ENCODE measurements at regions not wholly inside any gene's neighbourhood (a gene's known extent, or its start where the extent isn't known, plus 50 kb on each side); places are given as distances from the start of the nearest gene placed in this dataset.
"Not testable (repeated sequence)": the region's sequence is repeated elsewhere in the genome, so short reads cannot be mapped to it uniquely, and the experiment has no call there.

DNA sequence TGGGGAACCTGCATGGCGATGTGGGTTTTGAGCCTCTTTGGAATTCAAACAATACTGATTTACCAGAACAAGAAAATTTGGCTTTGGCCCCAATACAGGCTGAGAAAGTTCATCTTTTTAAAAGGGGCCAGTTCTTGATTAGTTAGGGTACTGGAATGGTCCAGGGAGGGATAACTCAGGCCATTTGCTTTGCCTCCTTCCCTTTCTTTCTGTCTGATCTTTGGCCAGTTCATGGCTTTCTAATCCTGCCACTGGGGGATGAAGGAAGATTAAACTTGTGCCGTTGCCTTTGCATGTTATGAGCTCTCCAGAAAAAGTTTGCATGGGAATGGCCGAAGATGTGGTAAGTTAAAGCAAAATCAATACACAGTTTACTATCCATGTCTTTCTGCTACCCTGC lies 78.4 kb downstream of the ADAMTS15 start:
- DNase-seq (ENCODE audit: low spot score): no peak

GRCh38 chr11:130527636-130528297 lies 79.3 kb downstream of the ADAMTS15 start:
- peak; percentile 66 for DNase-seq (ENCODE audit: low spot score)

DNA sequence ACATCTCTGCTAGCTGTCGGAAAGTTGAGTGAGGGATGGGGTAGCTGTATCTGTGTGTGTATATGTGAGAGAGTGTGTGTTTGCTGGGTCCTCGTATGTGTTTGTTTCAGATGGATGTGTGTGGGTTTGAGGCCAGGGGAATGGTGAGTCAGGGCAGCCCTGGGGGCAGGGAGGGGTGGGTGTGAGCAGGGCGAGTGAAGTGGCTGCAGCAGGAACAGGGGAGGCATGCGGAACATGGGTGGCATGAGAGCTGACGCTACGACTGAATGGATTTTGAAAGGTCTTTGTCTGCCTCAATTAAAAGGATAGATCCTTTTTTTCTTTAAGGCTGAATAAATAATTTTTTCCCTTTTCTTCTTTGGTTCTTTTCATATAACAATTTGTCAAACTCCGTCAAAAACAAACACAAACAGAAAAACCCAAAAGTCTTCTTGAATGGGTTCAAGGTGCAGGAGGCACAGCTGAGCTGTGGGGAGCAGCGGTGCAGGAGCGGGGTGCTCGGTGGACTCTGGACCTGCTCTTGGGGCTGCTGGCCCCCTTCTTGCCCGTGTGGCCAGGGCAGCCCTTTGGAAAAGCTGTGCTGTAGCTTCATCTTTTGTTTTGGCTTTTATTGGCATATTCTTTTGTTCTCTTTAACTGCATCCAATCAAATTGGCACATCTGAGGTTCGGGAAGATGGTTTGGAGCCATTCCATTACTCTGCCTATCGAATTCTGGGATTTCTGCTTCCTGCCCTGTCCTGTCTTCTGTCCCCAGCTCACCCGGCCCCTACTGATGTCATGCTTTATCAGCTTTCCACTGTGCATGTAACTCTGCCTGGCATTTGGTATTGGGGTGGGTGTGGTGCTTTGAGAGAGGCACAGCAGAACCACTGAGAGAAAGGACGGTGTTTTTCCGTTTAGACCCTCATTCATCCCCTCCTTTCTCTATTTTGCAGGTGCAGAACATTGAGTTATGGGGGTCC lies 80.1 kb downstream of the ADAMTS15 start:
- DNase-seq (ENCODE audit: low spot score): peak; percentile 55

DNA sequence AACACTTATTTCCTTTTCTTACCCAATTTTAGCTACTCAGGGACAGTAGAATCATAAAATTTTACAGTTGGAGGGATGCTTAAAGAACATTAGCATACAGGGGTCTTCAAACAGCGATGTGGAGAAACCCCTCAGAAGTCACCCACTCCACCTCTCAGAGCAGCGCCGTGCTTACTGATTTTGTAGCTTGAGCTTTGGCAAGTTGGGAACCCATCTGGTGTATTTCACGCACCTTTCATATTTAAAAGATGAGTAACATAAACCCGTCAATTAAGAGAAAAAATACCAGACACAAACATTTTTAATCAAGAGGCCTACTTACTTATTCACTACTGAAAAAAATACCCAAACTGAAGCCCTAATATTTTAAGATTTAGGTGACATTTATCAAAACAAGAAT lies 80.9 kb downstream of the ADAMTS15 start:
- DNase-seq (ENCODE audit: low spot score): no peak

DNA sequence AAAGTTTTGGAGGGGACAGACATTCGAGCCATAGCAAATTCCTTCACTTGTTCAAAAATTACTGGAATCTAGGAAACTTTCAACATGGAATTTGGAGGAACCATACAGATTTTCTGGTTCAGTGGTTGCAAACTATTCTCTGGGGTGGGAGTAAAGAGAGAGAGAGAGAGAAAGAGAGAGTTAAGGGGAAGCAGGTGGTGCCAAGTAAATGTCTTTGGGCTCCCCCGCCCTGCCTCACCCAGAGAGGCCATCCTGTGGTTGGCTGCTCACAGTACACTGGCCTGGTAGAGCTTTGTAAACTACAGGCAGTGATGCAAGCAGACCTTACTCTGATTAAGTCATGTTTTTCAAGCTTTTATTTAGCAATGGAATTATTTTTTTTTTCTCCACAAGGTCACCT lies 82.6 kb downstream of the ADAMTS15 start:
- peak; percentile 83 for DNase-seq (ENCODE audit: low spot score)

GRCh38 chr11:130533113-130533798 lies 84.8 kb downstream of the ADAMTS15 start:
- no peak for DNase-seq (ENCODE audit: low spot score)

DNA sequence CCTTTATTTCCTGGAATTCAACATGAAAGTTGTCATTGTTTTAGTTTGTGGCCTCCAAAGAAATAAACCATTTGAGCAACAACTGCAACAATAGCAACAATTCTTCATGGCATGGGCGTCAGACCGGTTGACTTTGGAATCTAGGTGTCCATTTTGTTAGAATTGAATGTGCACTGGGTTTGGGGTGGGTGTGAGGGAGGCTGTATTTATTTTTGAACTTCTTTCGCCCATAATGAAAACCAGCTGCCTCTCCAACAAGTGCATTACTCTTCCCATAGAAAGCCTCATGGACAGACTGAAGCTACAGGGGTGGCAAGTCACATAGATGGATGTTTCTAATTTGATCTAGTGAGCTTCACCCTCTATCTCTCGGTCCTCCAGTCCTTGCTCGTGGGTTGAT lies 85.4 kb downstream of the ADAMTS15 start:
- no peak for DNase-seq (ENCODE audit: low spot score)

GRCh38 chr11:130534551-130534950 lies 86.1 kb downstream of the ADAMTS15 start:
- peak; percentile 81 for DNase-seq (ENCODE audit: low spot score)

DNA sequence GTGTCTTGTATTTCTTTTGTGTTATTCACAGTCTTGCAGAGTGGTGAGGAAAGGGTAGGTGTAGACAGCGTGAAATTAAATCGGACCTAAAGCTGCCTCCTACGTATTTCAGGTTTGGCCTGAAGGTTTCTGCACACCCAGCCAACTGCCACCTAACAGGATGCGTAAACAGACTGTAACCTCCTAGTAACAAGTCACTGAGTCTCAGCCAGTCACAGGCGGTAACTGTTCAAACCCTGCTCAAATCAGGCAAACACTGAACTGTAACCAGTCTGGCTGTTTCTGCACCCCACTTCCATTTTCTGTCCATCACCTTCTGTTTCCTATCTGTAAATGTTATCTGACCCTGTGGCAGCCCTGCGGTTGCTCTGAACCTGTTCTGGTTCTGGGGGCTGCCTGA lies 87.1 kb downstream of the ADAMTS15 start:
- DNase-seq (ENCODE audit: low spot score): no peak

DNA sequence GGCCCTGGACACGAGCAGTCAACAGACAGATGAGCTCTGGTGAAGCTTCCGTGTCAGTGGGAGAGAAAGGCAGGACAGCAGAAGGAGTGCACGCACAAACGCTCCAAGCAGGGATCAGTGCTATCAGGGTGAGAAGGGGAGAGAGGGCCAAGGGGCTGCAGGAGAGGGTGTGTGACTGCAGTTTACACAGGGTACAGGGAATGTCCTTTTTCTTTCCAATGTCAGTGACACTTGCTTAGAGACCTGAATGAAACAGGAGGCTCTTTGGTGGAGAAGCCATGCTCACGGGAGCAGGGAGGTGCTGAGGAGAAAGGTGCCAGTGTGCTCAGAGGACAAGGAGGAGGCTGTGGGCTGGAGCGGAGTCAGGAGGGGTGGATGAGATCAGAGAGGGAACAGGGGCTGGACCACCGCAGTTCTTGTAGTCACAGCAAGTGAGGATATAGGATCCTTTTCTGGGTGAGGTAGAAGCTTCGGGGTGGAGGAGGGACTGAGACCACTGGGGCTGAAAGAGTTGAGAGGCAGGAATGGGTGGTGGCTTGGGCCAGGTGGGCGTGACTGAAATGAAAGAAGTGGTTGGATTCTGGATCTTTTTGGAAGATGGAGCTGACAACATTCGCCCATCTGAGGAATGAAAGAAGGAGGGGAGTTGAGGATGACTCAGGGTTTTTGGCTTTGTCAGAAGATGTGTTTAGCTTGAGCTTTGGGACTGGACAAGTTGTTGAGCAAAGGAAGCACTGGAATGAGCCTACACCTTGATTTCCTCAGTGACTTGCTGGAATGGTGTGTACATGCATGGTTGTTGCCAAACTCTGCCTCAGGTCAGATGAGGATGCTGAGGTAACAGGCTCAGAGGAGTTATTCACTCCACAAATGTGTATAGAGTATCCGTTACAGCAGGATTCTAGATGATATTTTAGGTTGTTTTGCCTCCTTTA lies 87.9 kb downstream of the ADAMTS15 start:
- DNase-seq (ENCODE audit: low spot score): no peak

DNA sequence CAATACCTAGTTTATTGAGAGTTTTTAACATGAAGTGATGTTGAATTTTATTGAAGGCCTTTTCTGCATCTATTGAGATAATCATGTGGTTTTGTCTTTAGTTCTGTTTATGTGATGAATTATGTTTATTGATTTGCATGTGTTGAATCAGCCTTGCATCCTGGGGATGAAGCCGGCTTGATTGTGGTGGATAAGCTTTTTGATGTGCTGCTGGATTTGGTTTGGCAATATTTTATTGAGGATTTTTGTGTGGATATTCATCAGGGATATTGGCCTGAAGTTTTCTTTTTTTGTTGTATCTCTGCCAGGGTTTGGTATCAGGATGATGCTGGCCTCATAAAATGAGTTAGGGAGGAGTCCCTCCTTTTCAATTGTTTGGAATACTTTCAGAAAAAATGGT lies 91.2 kb downstream of the ADAMTS15 start:
- DNase-seq (ENCODE audit: low spot score): not testable (repeated sequence)

DNA sequence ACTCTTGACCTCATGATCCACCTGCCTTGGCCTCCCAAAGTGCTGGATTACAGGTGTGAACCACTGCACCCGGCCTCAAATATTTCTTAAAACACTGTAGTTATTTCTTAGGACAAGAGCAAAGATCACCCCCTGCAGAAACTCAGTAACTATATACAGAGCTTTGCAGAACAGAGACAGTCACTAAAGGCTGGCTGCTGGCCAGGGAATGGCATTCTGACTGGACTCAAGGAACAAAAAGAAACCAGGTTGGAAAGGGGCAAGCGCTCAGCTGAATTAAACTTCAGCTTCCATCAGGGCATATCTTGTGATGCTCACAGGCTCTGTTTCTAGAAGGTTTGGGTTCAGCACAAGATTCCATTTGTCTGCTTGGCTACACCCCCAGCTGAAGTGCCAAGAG lies 95.8 kb downstream of the ADAMTS15 start:
- no peak for DNase-seq (ENCODE audit: low spot score)

DNA sequence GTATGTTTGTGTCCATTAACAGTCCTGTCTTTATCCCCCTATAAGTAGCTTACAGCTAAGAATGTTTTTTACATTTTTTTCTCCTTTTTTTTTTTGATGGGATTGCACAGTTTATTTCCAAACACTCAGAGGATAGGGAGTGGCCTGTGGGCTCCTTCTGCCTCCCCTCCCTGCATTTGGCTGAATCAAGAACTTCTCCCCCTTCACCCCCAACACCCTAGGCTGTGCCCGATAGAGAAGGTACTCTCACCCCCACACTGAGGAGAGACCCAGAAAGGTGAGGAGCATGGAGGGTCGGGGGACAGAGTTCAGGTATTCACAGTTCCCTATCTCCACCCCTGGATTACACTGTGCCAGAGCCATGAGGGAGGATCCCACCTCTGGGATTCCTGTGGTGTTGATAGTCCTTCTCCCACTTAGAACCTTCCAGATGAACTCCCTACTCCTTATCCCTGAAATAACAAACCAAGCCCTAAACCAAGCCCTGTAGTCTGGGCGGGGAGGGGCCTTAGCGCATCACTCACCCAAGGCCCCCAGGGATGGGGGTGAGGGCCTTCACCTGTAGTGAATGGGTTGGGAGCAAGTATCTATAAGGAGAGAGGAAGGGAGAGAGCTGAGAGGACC lies 97.1 kb downstream of the ADAMTS15 start:
- DNase-seq (ENCODE audit: low spot score): no peak

GRCh38 chr11:130546438-130546837 lies 98.0 kb downstream of the ADAMTS15 start:
- no peak for DNase-seq (ENCODE audit: low spot score)

DNA sequence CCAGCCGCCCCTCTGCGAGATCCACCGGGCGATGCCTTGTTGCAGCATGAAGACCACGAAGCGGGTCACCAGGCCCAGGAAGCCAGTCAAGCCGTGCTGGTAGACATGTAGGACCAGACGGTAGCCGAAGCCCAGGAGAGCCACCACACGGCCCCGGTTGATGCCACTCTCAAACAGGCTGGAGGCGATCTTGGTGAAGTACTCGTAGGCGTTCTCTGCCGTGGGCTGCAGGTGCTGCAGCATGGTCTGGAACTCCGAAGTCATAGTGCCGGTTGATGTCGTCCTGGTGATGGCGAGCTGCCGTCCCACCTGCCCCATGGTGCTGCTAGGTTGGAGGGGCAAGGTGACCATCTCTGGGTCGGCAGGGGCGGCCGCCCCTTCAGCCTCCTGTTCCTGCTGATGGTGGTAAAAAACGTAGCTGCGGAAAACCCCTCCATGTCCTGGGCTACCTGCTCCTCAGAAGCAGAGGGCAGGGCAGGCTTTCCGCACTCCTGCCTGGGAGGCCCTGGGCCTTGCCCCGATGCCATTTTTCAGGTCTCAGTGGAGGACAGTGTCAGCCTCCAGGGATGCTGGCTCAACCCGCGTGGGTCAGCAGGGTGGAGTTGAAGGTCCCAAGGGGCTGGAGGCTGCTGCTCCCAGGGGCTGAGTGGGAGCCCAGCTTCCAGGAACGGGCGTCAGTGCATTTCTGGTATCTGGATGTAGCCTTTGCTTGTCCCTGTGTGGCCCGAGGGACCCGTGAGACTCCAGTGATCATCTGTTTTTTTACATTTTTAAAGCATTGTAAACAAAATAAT lies 98.7 kb downstream of the ADAMTS15 start:
- DNase-seq (ENCODE audit: low spot score): no peak

DNA sequence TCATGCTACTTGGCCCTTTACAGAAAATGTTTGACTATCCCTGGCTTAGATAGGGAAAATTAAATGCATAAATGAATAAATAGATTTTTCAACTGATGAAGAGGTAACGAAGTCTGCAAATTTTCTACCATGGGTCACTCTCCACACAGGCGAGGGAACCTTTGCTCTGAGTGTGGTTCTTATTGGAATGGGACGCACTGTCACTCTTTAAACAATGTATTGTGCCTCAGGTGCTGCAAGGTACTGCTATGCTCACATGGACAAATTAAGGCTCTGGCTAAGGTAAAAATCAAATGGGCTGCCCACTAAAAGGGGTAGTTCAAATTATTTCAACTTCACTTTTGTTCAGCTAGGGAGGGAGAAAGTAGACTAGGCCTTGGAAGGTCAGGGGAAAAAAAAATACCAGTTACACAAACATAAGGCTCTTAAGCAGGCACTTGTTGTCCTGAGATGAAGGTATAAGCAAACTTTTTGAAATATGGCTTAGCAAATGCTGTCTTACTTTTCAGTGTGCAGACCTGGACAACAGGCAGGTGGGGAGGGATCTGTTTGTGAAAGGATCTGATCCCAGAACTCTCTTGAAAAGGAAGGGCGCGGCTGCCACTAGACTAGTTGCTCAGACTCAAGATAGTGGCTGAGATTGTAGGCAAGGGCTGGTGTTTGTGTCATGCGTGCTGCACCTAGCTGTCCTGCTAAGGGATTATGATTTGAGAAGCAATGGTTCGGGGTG lies 99.5 kb downstream of the ADAMTS15 start:
- DNase-seq (ENCODE audit: low spot score): no peak

DNA sequence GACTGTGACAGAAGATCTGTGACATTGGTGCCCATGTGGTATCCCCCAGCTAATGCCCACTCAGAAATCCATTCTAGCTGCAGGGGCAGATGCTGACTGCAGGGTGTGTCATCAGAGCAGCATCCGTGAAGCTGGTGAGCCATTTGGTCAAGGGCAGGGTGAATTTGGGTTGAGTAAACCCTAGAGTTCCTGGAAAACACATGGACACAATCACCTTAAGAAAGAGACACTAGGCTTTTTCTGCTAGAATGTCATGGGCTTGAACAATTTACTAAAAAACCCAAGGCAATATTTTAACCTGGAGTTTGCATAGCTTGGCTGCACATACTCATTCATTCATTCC lies 100.0 kb downstream of the ADAMTS15 start:
- DNase-seq (ENCODE audit: low spot score): peak; percentile 62

GRCh38 chr11:130549393-130549999 lies 101.1 kb downstream of the ADAMTS15 start:
- DNase-seq (ENCODE audit: low spot score): no peak

DNA sequence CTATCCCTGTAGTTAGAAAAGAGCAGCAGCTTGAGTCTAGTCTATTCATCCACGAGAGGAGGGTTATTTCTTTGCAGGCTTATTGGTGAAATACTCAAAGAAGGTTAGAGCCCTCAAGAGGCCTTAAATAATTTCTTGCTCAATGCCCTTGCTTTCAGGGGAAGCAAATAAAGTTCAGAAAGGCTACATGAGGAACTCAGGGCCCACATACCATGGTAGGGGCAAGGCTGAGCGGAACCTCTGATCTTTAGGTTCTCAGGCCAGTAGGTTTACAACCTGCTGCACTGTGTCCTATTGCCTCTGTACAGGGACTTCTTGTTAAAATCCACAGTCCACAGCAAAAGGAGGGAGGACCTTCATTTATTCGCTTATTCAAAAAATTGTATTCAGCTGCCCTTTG lies 101.7 kb downstream of the ADAMTS15 start:
- no peak for DNase-seq (ENCODE audit: low spot score)

Measured in kidney tubule cell (primary cell).